H1 (cell line): ENCODE measurements at regions not wholly inside any gene's neighbourhood (a gene's known extent, or its start where the extent isn't known, plus 50 kb on each side); places are given as distances from the start of the nearest gene placed in this dataset.

Experiments used
- EP300 ChIP-seq, 2 experiments: IDR thresholded peaks; 1 replicate in 1 of 2; 2 replicates in 1 of 2; pipeline ENCODE4 v1.6.1; 2011 to 2012; ENCODE audit warnings: low read depth in 2 of 2, low read length in 2 of 2, mild to moderate bottlenecking in 2 of 2, borderline replicate concordance in 1 of 2, inconsistent platforms in 1 of 2, moderate library complexity in 1 of 2
- HDAC6 ChIP-seq: IDR thresholded peaks from one replicate; pipeline ENCODE4 v1.7.1; 2012; ENCODE audit warnings: low read depth, mild to moderate bottlenecking, inconsistent platforms, low read length, moderate library complexity

GRCh38 chr21:35479529-35479928, 430.4 kb upstream of the RUNX1 start:
- no peak for TF ChIP-seq EP300 (IDR thresholded peaks at IDR 0.05; ENCODE audit: borderline replicate concordance in 1 of 2, low read depth in 2 of 2, low read length in 2 of 2)
- TF ChIP-seq HDAC6: no peak
